ENCODE measurements at regions not wholly inside any gene's neighbourhood (a gene's known extent, or its start where the extent isn't known, plus 50 kb on each side); places are given as distances from the start of the nearest gene placed in this dataset.

DNA sequence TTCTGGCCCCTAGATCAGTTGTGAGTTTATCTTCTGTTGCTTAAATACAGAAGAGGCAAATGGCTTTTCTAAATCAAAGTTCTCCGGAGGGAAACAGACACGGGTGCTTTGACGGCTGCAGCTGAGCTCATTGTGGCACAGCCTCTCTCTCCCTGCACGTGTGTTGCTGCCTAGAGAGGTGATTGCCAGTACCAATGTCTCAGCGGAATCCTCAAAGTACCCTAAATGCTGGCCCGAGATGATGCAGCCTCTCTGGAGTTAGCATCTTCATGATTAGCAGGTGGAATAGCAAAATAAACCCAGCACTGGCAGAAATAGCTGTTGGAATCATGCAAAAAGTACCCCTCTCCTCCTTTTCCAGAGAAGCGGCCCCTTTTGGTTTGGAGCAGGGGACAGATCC is 192.2 kb downstream of the PRDM2 start:
- WGBS (ENCODE audit: extremely low coverage, insufficient coverage, low lambda C conversion rate), result no CpG with 5 or more reads among the region's 7 CpGs
- Histone ChIP-seq H4K8ac (ENCODE audit: low read depth, low read length) (no peak overlapping the region), H2BK15ac (replicated peaks; ENCODE audit: low read depth) (no peak overlapping the region), H3K79me1 (ENCODE audit: low read length) (no peaks in the 10 kb centered on the region), H3K79me2 (ENCODE audit: control insufficient read depth, insufficient read depth, low read length) (no peaks in the 10 kb centered on the region), H3K27ac (ENCODE audit: low read depth, low read length) (no peak overlapping the region), H3K4ac (ENCODE audit: low read depth, low read length) (no peak overlapping the region), H3K23ac (ENCODE audit: low read length) (no peak overlapping the region), H3K4me3 (ENCODE audit: low read length) (no peak overlapping the region), H3K9ac (ENCODE audit: low read length) (no peak overlapping the region), H2AK5ac (ENCODE audit: low read length) (no peak overlapping the region), H4K5ac (ENCODE audit: low read length) (no peak overlapping the region), H3K56ac (ENCODE audit: low read length) (no peak overlapping the region), H2BK120ac (ENCODE audit: low read depth, low read length) (no peak overlapping the region), H3K27me3 (ENCODE audit: insufficient read depth, low read length, poor library complexity) (peaks cover 39% of the 10 kb centered on the region), H3K18ac (ENCODE audit: low read length) (no peak overlapping the region), H2BK5ac (ENCODE audit: low read length) (no peak overlapping the region), H3K4me1 (ENCODE audit: control insufficient read depth, low read depth, low read length) (no peaks in the 10 kb centered on the region), H3K36me3 (ENCODE audit: control insufficient read depth, insufficient read depth, low read length) (no peaks in the 10 kb centered on the region), H3K4me2 (ENCODE audit: low read length) (peak overlapping the region; percentile 77)
- peak; percentile 5 for DNase-seq

GRCh38 chr1:13892671-13893325 is 192.8 kb downstream of the PRDM2 start:
- Histone ChIP-seq H3K79me2 (ENCODE audit: control insufficient read depth, insufficient read depth, low read length) (no peaks in the 10 kb centered on the region), H3K4me3 (ENCODE audit: low read length) (peak overlapping the region; percentile 45), H3K27me3 (ENCODE audit: insufficient read depth, low read length, poor library complexity) (peaks cover 39% of the 10 kb centered on the region), H2BK15ac (replicated peaks; ENCODE audit: low read depth) (no peak overlapping the region), H3K18ac (ENCODE audit: low read length) (no peak overlapping the region), H3K23ac (ENCODE audit: low read length) (no peak overlapping the region), H2BK120ac (ENCODE audit: low read depth, low read length) (no peak overlapping the region), H3K27ac (ENCODE audit: low read depth, low read length) (no peak overlapping the region), H3K36me3 (ENCODE audit: control insufficient read depth, insufficient read depth, low read length) (no peaks in the 10 kb centered on the region), H3K9ac (ENCODE audit: low read length) (peak overlapping the region; percentile 27), H4K5ac (ENCODE audit: low read length) (no peak overlapping the region), H3K79me1 (ENCODE audit: low read length) (no peaks in the 10 kb centered on the region), H3K4me1 (ENCODE audit: control insufficient read depth, low read depth, low read length) (no peaks in the 10 kb centered on the region), H3K4me2 (ENCODE audit: low read length) (peak overlapping the region; percentile 77), H2BK5ac (ENCODE audit: low read length) (no peak overlapping the region), H3K4ac (ENCODE audit: low read depth, low read length) (no peak overlapping the region), H4K8ac (ENCODE audit: low read depth, low read length) (no peak overlapping the region), H3K56ac (ENCODE audit: low read length) (no peak overlapping the region), H2AK5ac (ENCODE audit: low read length) (no peak overlapping the region)
- no CpG with 5 or more reads among the region's 57 CpGs for WGBS (ENCODE audit: extremely low coverage, insufficient coverage, low lambda C conversion rate)
- peak; percentile 39 for DNase-seq

DNA sequence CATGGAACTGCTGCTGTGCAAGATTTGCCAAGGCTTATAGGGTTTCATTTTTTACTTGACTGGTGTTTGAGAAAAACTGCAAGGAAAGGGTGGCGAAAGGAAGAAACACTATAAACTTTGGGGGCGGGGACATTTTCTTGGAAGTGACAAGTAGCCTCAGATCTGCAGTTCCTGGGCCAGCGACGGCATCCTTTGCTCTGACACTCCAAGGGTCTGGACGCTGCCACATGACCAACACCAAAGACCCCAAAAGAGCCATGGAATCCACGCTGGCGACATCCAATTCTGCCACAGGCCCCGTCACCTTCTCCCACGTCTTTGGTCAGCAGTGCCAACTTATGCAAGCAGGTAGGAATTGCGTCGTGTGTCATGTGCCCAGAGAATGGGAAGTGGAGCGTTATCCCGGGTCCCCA is 193.4 kb downstream of the PRDM2 start:
- Histone ChIP-seq H3K9ac (ENCODE audit: low read length) (no peak overlapping the region), H4K5ac (ENCODE audit: low read length) (no peak overlapping the region), H2BK15ac (replicated peaks; ENCODE audit: low read depth) (no peak overlapping the region), H3K23ac (ENCODE audit: low read length) (no peak overlapping the region), H3K4me3 (ENCODE audit: low read length) (no peak overlapping the region), H3K4ac (ENCODE audit: low read depth, low read length) (no peak overlapping the region), H3K27ac (ENCODE audit: low read depth, low read length) (no peak overlapping the region), H3K56ac (ENCODE audit: low read length) (no peak overlapping the region), H2AK5ac (ENCODE audit: low read length) (no peak overlapping the region), H3K18ac (ENCODE audit: low read length) (no peak overlapping the region), H3K27me3 (ENCODE audit: insufficient read depth, low read length, poor library complexity) (peaks cover 39% of the 10 kb centered on the region), H3K79me2 (ENCODE audit: control insufficient read depth, insufficient read depth, low read length) (no peaks in the 10 kb centered on the region), H2BK5ac (ENCODE audit: low read length) (no peak overlapping the region), H4K8ac (ENCODE audit: low read depth, low read length) (no peak overlapping the region), H2BK120ac (ENCODE audit: low read depth, low read length) (no peak overlapping the region), H3K36me3 (ENCODE audit: control insufficient read depth, insufficient read depth, low read length) (no peaks in the 10 kb centered on the region), H3K79me1 (ENCODE audit: low read length) (no peaks in the 10 kb centered on the region), H3K4me2 (ENCODE audit: low read length) (peak overlapping the region; percentile 77), H3K4me1 (ENCODE audit: control insufficient read depth, low read depth, low read length) (no peaks in the 10 kb centered on the region)
- WGBS (ENCODE audit: extremely low coverage, insufficient coverage, low lambda C conversion rate), result no CpG with 5 or more reads among the region's 13 CpGs
- no peak for DNase-seq

DNA sequence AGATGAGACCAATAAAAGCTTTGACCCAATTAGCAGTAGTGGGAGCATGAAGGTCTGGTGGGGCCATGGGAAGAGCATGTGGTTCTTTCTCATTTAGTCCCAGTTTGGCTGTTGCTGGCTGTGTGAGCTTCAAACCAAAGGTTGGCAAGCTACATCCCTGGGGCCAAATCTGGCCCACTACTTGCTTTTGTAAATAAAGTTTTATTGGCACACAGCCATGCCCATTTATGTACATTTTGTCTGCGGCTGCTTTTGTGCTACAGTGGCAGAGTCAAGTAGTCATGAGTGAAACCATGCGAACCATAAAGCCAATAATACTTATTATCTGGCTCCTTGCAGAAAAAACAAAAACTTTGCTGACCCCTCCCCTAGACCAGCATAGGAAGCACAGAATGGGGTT is 196.9 kb downstream of the PRDM2 start:
- WGBS (ENCODE audit: extremely low coverage, insufficient coverage, low lambda C conversion rate), result no CpG with 5 or more reads among the region's 2 CpGs
- peaks cover 33% of the 10 kb centered on the region for H3K27me3 ChIP-seq (ENCODE audit: insufficient read depth, low read length, poor library complexity)

DNA sequence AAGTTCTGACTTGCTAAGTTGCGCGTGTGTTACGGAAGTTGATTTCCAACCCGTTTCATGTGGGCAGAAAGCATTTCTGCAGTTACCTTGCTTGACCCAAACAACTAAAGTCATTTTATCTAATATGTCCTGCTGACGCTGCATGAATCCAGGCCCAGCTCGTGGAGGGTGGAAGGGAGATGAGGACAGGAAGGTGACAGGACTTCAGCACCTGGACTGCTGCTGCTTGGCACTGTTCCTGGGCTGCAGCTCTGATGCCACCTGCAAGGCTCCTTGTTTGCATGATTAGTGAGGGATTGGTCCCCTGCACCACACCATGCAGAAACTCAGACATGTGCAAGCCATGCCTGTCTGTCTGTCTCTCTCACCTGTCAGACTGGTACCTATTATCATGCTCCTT is 198.4 kb downstream of the PRDM2 start:
- Histone ChIP-seq H3K27me3 (ENCODE audit: insufficient read depth, low read length, poor library complexity) (peaks cover 21% of the 10 kb centered on the region), H3K4me3 (ENCODE audit: low read length) (no peak overlapping the region), H3K56ac (ENCODE audit: low read length) (no peak overlapping the region), H4K8ac (ENCODE audit: low read depth, low read length) (no peak overlapping the region), H2AK5ac (ENCODE audit: low read length) (no peak overlapping the region), H3K4me2 (ENCODE audit: low read length) (no peak overlapping the region), H2BK15ac (replicated peaks; ENCODE audit: low read depth) (no peak overlapping the region), H3K79me1 (ENCODE audit: low read length) (no peaks in the 10 kb centered on the region), H3K4me1 (ENCODE audit: control insufficient read depth, low read depth, low read length) (no peaks in the 10 kb centered on the region), H3K4ac (ENCODE audit: low read depth, low read length) (no peak overlapping the region), H3K18ac (ENCODE audit: low read length) (no peak overlapping the region), H2BK5ac (ENCODE audit: low read length) (no peak overlapping the region), H3K9ac (ENCODE audit: low read length) (no peak overlapping the region), H2BK120ac (ENCODE audit: low read depth, low read length) (no peak overlapping the region), H3K36me3 (ENCODE audit: control insufficient read depth, insufficient read depth, low read length) (no peaks in the 10 kb centered on the region), H3K79me2 (ENCODE audit: control insufficient read depth, insufficient read depth, low read length) (no peaks in the 10 kb centered on the region), H3K27ac (ENCODE audit: low read depth, low read length) (no peak overlapping the region), H3K23ac (ENCODE audit: low read length) (no peak overlapping the region), H4K5ac (ENCODE audit: low read length) (no peak overlapping the region)
- no CpG with 5 or more reads among the region's 6 CpGs for WGBS (ENCODE audit: extremely low coverage, insufficient coverage, low lambda C conversion rate)
- no peak for DNase-seq

More for the DNA sequence above, 196.9 kb downstream of the PRDM2 start:
- H3K4ac ChIP-seq (ENCODE audit: low read depth, low read length), result no peak overlapping the region
- no peak overlapping the region for H2BK5ac ChIP-seq (ENCODE audit: low read length)
- H3K4me3 ChIP-seq (ENCODE audit: low read length), result no peak overlapping the region
- no peaks in the 10 kb centered on the region for H3K79me1 ChIP-seq (ENCODE audit: low read length)
- no peak overlapping the region for H2BK15ac ChIP-seq (replicated peaks; ENCODE audit: low read depth)
- no peak overlapping the region for H3K18ac ChIP-seq (ENCODE audit: low read length)
- no peaks in the 10 kb centered on the region for H3K36me3 ChIP-seq (ENCODE audit: control insufficient read depth, insufficient read depth, low read length)
- no peak overlapping the region for H4K5ac ChIP-seq (ENCODE audit: low read length)
- no peak overlapping the region for H4K8ac ChIP-seq (ENCODE audit: low read depth, low read length)
- H3K9ac ChIP-seq (ENCODE audit: low read length), result no peak overlapping the region
- H2BK120ac ChIP-seq (ENCODE audit: low read depth, low read length), result no peak overlapping the region
- H3K27ac ChIP-seq (ENCODE audit: low read depth, low read length), result no peak overlapping the region
- no peak overlapping the region for H3K4me2 ChIP-seq (ENCODE audit: low read length)
- no peaks in the 10 kb centered on the region for H3K79me2 ChIP-seq (ENCODE audit: control insufficient read depth, insufficient read depth, low read length)
- H3K23ac ChIP-seq (ENCODE audit: low read length), result no peak overlapping the region
- no peak overlapping the region for H3K56ac ChIP-seq (ENCODE audit: low read length)
- no peak for DNase-seq
- no peaks in the 10 kb centered on the region for H3K4me1 ChIP-seq (ENCODE audit: control insufficient read depth, low read depth, low read length)
- no peak overlapping the region for H2AK5ac ChIP-seq (ENCODE audit: low read length)

- Histone ChIP-seq H3K9ac (ENCODE audit: low read length) (no peak overlapping the region), H3K79me1 (ENCODE audit: low read length) (no peaks in the 10 kb centered on the region), H2BK5ac (ENCODE audit: low read length) (no peak overlapping the region), H3K4ac (ENCODE audit: low read depth, low read length) (no peak overlapping the region), H3K79me2 (ENCODE audit: control insufficient read depth, insufficient read depth, low read length) (no peaks in the 10 kb centered on the region), H3K18ac (ENCODE audit: low read length) (no peak overlapping the region), H3K23ac (ENCODE audit: low read length) (no peak overlapping the region), H3K56ac (ENCODE audit: low read length) (no peak overlapping the region), H2AK5ac (ENCODE audit: low read length) (no peak overlapping the region), H2BK15ac (replicated peaks; ENCODE audit: low read depth) (no peak overlapping the region), H3K4me1 (ENCODE audit: control insufficient read depth, low read depth, low read length) (no peaks in the 10 kb centered on the region), H4K5ac (ENCODE audit: low read length) (no peak overlapping the region), H3K27ac (ENCODE audit: low read depth, low read length) (no peak overlapping the region), H3K4me2 (ENCODE audit: low read length) (no peak overlapping the region), H4K8ac (ENCODE audit: low read depth, low read length) (no peak overlapping the region), H3K27me3 (ENCODE audit: insufficient read depth, low read length, poor library complexity) (peaks cover 8% of the 10 kb centered on the region), H3K4me3 (ENCODE audit: low read length) (no peak overlapping the region), H2BK120ac (ENCODE audit: low read depth, low read length) (no peak overlapping the region), H3K36me3 (ENCODE audit: control insufficient read depth, insufficient read depth, low read length) (no peaks in the 10 kb centered on the region)
- WGBS (ENCODE audit: extremely low coverage, insufficient coverage, low lambda C conversion rate), result no CpG with 5 or more reads among the region's 7 CpGs
- DNase-seq, result no peak
These were observed 199.9 kb downstream of the PRDM2 start for GRCh38 chr1:13899856-13900255.
